GM23248 (cell line): ENCODE measurements at regions not wholly inside any gene's neighbourhood (a gene's known extent, or its start where the extent isn't known, plus 50 kb on each side); places are given as distances from the start of the nearest gene placed in this dataset. TPM values are rescaled to one million over a fixed set of nuclear protein-coding genes. Genes with fewer than 3 reads are reported as not detected.

Source experiments
- DNase-seq: peaks from one replicate; pipeline ENCODE4 v3.0.0-alpha.2; 2015
- H2AFZ ChIP-seq: fragments of 200-600 bp; sonication (generic); 2 replicates; pipeline ENCODE4 v1.6.1; 2016; ENCODE audit warnings: antibody characterized with exemption
- H3F3A ChIP-seq: fragments of 200-600 bp; sonication (generic); 2 replicates; pipeline ENCODE4 v1.6.1; 2016; ENCODE audit warnings: mild to moderate bottlenecking, antibody characterized with exemption, mixed run types; ENCODE audit not compliant: insufficient read depth
- H3K27ac ChIP-seq: fragments of 200-600 bp; sonication (generic); 2 replicates; pipeline ENCODE4 v1.5.1; 2016; ENCODE audit warnings: mild to moderate bottlenecking
- H3K27me3 ChIP-seq: fragments of 200-600 bp; sonication (generic); replicated peaks from 2 replicates; pipeline ENCODE4 v1.6.1; 2016; ENCODE audit warnings: mild to moderate bottlenecking; ENCODE audit not compliant: insufficient read depth
- H3K36me3 ChIP-seq: fragments of 200-600 bp; sonication (generic); 2 replicates; pipeline ENCODE4 v1.6.1; 2016; ENCODE audit warnings: low read depth, mild to moderate bottlenecking
- H3K4me1 ChIP-seq: fragments of 200-600 bp; sonication (generic); 2 replicates; pipeline ENCODE4 v1.6.1; 2016; ENCODE audit warnings: mild to moderate bottlenecking; ENCODE audit not compliant: insufficient read depth
- H3K4me2 ChIP-seq: fragments of 200-600 bp; sonication (generic); one replicate; pipeline ENCODE4 v1.6.1; 2016; ENCODE audit warnings: mild to moderate bottlenecking; ENCODE audit not compliant: unreplicated experiment
- H3K4me3 ChIP-seq: fragments of 200-600 bp; sonication (generic); 2 replicates; pipeline ENCODE4 v1.5.1; 2016; ENCODE audit warnings: mild to moderate bottlenecking
- H3K79me2 ChIP-seq: fragments of 200-600 bp; sonication (generic); 2 replicates; pipeline ENCODE4 v1.6.1; 2016; ENCODE audit warnings: mild to moderate bottlenecking; ENCODE audit not compliant: insufficient read depth
- H3K9ac ChIP-seq: fragments of 200-600 bp; sonication (generic); 2 replicates; pipeline ENCODE4 v1.6.1; 2016; ENCODE audit warnings: mild to moderate bottlenecking
- H3K9me2 ChIP-seq: fragments of 200-600 bp; sonication (generic); 2 replicates; pipeline ENCODE4 v1.6.1; 2016; ENCODE audit warnings: mixed run types, mild to moderate bottlenecking, moderate library complexity; ENCODE audit not compliant: insufficient read depth
- H3K9me3 ChIP-seq: fragments of 200-600 bp; sonication (generic); one replicate; pipeline ENCODE4 v1.6.1; 2017; ENCODE audit warnings: low read depth
- H4K20me1 ChIP-seq: fragments of 200-600 bp; sonication (generic); 2 replicates; pipeline ENCODE4 v1.6.0; 2016; ENCODE audit not compliant: insufficient read depth
- EZH2 ChIP-seq: fragments of 200-600 bp; sonication (generic); IDR thresholded peaks from 2 replicates; pipeline ENCODE4 v1.6.1; 2018; ENCODE audit warnings: antibody characterized with exemption, mild to moderate bottlenecking; ENCODE audit not compliant: insufficient read depth, poor library complexity, severe bottlenecking
- EZH2phosphoT487 ChIP-seq: fragments of 200-600 bp; sonication (generic); IDR thresholded peaks from 2 replicates; pipeline ENCODE4 v1.6.1; 2018; ENCODE audit warnings: antibody characterized with exemption, moderate library complexity, mild to moderate bottlenecking, low read depth; ENCODE audit not compliant: insufficient read depth
- WGBS, 2 experiments: methylation state at CpG; one replicate each; pipeline ENCODE4 v1.1.6; 2015 to 2017; ENCODE audit warnings: low lambda C conversion rate in 2 of 2, low coverage in 1 of 2; ENCODE audit errors: missing lambda C conversion rate in 2 of 2; 5-methylcytosine and 5-hydroxymethylcytosine counted together
- in situ Hi-C: fragments of 300-500 bp; cut with MboI; formaldehyde crosslinking; loops from 2 replicates; pipeline ENCODE4 v1.15.0; 2020
- small RNA-seq: library from RNA; depleted of rRNA; stranded (forward); fragments of <200 nt; gene quantifications from one replicate; pipeline ENCODE3, GENCODE V24; 2014; ENCODE audit warnings: low read depth, low replicate concordance

DNA sequence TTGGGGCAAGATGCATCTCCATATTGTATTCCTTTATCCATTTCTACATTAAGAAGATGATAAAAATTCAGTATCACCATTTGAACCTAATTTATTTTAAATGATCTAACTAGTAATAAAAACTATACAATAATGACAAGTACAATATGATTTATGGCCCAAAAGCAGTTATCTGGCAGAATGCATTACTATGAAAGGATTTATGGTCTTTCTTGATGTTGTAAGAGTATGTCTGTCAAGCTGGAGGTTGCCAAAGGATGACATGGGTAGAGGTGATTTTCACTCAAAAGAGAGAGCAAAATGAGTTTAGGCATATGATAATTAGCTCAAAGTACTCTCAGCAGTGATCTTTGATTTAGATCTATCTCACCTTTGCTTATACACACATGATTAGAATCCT, 54.2 kb upstream of the MAP2 start:
- no peak for DNase-seq
- no peaks in the 10 kb centered on the region for H3K27me3 ChIP-seq
- H3K9ac ChIP-seq = no peak overlapping the region
- no peaks in the 10 kb centered on the region for H3K79me2 ChIP-seq
- H3K4me1 ChIP-seq = peaks cover 28% of the 10 kb centered on the region
- peaks cover 26% of the 10 kb centered on the region for H3F3A ChIP-seq
- in situ Hi-C loops = no loop called here
- TF ChIP-seq EZH2phosphoT487 = no peak
- TF ChIP-seq EZH2 = no peak
- peak overlapping the region; percentile 73 for H3K27ac ChIP-seq
- no peaks in the 10 kb centered on the region for H4K20me1 ChIP-seq
- H3K9me3 ChIP-seq = no peaks in the 10 kb centered on the region
- no peaks in the 10 kb centered on the region for H3K9me2 ChIP-seq
- H2AFZ ChIP-seq = no peak overlapping the region
- no peaks in the 10 kb centered on the region for H3K36me3 ChIP-seq
- peak overlapping the region; percentile 72 for H3K4me2 ChIP-seq
- H3K4me3 ChIP-seq = no peak overlapping the region

- H3K4me2 ChIP-seq = no peak overlapping the region
- no peaks in the 10 kb centered on the region for H3K9me2 ChIP-seq
- no peak for DNase-seq
- 45 to 46% methylated on average over 2 of the region's 2 CpGs for WGBS, 2 experiments
- H3K27me3 ChIP-seq = no peaks in the 10 kb centered on the region
- H3K27ac ChIP-seq = no peak overlapping the region
- H3F3A ChIP-seq = peaks cover 26% of the 10 kb centered on the region
- no peak overlapping the region for H2AFZ ChIP-seq
- H3K79me2 ChIP-seq = no peaks in the 10 kb centered on the region
- peaks cover 28% of the 10 kb centered on the region for H3K4me1 ChIP-seq
- H3K4me3 ChIP-seq = no peak overlapping the region
- no peaks in the 10 kb centered on the region for H4K20me1 ChIP-seq
- TF ChIP-seq EZH2 (no peak), EZH2phosphoT487 (no peak)
- H3K9me3 ChIP-seq = peaks cover 3% of the 10 kb centered on the region
- H3K9ac ChIP-seq = no peak overlapping the region
- H3K36me3 ChIP-seq = no peaks in the 10 kb centered on the region
- in situ Hi-C loops = no loop called here
Measured at GRCh38 chr2:209371407-209371806, 52.4 kb upstream of the MAP2 start.

Small RNA genes lying in the stretch of these regions (small RNA-seq; reads per million reads assigned to genes)
- gene RNA5SP117 = not detected
